ENCODE measurements at regions not wholly inside any gene's neighbourhood (a gene's known extent, or its start where the extent isn't known, plus 50 kb on each side); places are given as distances from the start of the nearest gene placed in this dataset.

DNA sequence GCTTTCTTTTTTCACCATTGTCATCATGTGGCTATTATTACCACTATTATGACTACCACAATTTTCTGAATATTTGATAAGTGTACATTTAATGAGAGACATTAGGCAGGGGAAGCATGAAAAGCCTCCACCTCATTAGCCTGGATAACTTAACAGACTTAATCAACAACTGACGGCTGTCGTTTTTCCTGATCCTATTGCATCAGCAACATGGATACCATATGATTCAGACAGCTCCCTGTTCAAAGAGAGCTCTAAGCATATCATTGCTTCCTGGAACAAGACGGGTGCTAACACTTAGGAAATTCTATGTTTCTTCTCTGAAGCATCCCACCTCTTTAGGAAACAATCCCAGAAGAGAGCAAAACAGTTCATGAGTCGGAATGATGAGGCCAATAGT is 765.2 kb downstream of the NOVA1 start:
- TF ChIP-seq, protein P1, sequence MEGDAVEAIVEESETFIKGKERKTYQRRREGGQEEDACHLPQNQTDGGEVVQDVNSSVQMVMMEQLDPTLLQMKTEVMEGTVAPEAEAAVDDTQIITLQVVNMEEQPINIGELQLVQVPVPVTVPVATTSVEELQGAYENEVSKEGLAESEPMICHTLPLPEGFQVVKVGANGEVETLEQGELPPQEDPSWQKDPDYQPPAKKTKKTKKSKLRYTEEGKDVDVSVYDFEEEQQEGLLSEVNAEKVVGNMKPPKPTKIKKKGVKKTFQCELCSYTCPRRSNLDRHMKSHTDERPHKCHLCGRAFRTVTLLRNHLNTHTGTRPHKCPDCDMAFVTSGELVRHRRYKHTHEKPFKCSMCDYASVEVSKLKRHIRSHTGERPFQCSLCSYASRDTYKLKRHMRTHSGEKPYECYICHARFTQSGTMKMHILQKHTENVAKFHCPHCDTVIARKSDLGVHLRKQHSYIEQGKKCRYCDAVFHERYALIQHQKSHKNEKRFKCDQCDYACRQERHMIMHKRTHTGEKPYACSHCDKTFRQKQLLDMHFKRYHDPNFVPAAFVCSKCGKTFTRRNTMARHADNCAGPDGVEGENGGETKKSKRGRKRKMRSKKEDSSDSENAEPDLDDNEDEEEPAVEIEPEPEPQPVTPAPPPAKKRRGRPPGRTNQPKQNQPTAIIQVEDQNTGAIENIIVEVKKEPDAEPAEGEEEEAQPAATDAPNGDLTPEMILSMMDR (IDR thresholded peaks at IDR 0.05): no peak
- no peak for TF ChIP-seq POLR2A (IDR thresholded peaks at IDR 0.05)
